IPS DF 6.9 (cell line): ENCODE measurements at regions not wholly inside any gene's neighbourhood (a gene's known extent, or its start where the extent isn't known, plus 50 kb on each side); places are given as distances from the start of the nearest gene placed in this dataset.

Source experiments
- DNase-seq: peaks from one replicate; pipeline ENCODE4 v3.0.0-alpha.2; 2013; ENCODE audit warnings: low read depth, low spot score
- H3K27ac ChIP-seq: one replicate; pipeline ENCODE4 v1.5.1; 2013; ENCODE audit warnings: low read length, control low read depth
- H3K27me3 ChIP-seq: 2 replicates; pipeline ENCODE4 v1.6.1; 2013; ENCODE audit warnings: mild to moderate bottlenecking, low read length; ENCODE audit not compliant: control insufficient read depth, insufficient read depth
- H3K36me3 ChIP-seq: 2 replicates; pipeline ENCODE4 v1.6.1; 2013; ENCODE audit warnings: low read length; ENCODE audit not compliant: control insufficient read depth, insufficient read depth
- H3K4me1 ChIP-seq: 2 replicates; pipeline ENCODE4 v1.6.1; 2013; ENCODE audit warnings: low read length; ENCODE audit not compliant: control insufficient read depth, insufficient read depth
- H3K4me3 ChIP-seq: 2 replicates; pipeline ENCODE4 v1.5.1; 2013; ENCODE audit warnings: mild to moderate bottlenecking, low read length
- H3K9me3 ChIP-seq: 2 replicates; pipeline ENCODE4 v1.6.1; 2013; ENCODE audit warnings: low read length, inconsistent platforms; ENCODE audit not compliant: control insufficient read depth, insufficient read depth
- WGBS: extraction: QIAGEN DNeasy Blood & Tissue Kit; methylation state at CpG from one replicate; pipeline ENCODE4 v1.1.7; 2013; ENCODE audit warnings: mixed read lengths, missing lambda C conversion rate; ENCODE audit not compliant: insufficient read length, insufficient coverage; 5-methylcytosine and 5-hydroxymethylcytosine counted together

DNA sequence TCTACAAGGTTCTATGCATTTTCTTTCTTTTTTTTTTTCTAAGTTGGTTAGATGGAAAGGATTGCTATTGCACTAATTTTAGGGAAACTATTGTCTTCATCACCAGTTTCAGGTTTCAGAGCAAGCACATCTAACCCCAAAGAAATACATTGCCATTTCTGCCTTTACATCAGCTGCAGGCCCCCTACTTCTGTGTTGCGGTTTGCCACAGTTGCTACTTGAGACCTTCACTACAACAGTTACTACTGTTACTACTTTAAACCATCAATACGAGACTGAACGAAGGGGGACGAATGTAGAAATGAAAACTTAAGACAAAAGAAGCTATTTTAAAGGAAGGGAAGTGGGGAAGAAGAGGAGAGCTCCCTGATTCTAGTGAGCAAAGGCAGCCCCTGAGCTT, 256.7 kb upstream of the LCORL start:
- no peaks in the 10 kb centered on the region for H3K4me1 ChIP-seq
- no peak overlapping the region for H3K4me3 ChIP-seq
- H3K27me3 ChIP-seq, result no peaks in the 10 kb centered on the region
- no CpG with 5 or more reads among the region's 4 CpGs for WGBS
- no peak overlapping the region for H3K27ac ChIP-seq
- H3K9me3 ChIP-seq, result no peaks in the 10 kb centered on the region
- no peak for DNase-seq
- H3K36me3 ChIP-seq, result no peaks in the 10 kb centered on the region

DNA sequence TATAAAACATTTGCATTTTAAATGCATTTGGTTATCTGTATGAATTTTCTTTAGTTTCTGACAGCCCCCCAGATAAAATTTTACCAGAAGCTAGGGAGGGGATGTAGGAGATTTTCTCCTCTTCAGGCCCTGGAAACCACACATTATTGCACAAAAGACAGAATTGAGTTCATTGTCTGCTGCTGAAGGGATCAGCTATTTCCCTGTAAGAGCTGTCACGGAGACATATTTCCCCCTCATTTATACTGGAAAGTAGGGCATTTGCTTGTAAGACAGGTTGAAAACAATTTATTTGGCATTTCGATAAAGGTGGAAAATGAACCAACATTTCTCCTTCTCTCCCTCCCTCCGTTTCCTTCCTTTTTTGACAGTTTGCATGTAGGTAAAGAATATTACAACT, 241.3 kb upstream of the LCORL start:
- H3K27ac ChIP-seq, result no peak overlapping the region
- no peaks in the 10 kb centered on the region for H3K27me3 ChIP-seq
- no peaks in the 10 kb centered on the region for H3K4me1 ChIP-seq
- no peak for DNase-seq
- H3K4me3 ChIP-seq, result no peak overlapping the region
- no peaks in the 10 kb centered on the region for H3K36me3 ChIP-seq
- no CpG with 5 or more reads among the region's 3 CpGs for WGBS
- H3K9me3 ChIP-seq, result no peaks in the 10 kb centered on the region

DNA sequence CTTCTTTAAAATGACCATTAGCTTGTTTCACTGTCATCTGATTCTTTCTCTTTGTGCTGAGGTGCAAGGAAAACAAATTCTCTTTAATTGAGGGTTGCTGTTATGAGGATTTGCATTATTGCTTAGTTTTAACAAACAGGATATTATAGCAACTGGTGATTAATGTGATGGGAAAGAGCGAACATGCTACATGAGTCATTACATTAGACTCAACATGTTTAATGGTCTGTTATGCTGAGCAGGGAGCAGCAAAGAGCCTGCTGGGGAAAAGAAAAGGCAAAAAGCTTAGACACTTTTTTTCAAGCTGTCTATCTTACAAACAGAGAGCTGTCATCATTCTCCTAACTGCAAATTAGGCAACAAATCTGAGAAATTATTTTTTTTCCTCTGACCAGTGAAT, 230.5 kb upstream of the LCORL start:
- Histone ChIP-seq H3K27me3 (no peaks in the 10 kb centered on the region), H3K36me3 (no peaks in the 10 kb centered on the region), H3K9me3 (no peaks in the 10 kb centered on the region), H3K27ac (no peak overlapping the region), H3K4me1 (no peaks in the 10 kb centered on the region), H3K4me3 (no peak overlapping the region)
- WGBS, result no CpG with 5 or more reads among the region's 1 CpG
- no peak for DNase-seq

DNA sequence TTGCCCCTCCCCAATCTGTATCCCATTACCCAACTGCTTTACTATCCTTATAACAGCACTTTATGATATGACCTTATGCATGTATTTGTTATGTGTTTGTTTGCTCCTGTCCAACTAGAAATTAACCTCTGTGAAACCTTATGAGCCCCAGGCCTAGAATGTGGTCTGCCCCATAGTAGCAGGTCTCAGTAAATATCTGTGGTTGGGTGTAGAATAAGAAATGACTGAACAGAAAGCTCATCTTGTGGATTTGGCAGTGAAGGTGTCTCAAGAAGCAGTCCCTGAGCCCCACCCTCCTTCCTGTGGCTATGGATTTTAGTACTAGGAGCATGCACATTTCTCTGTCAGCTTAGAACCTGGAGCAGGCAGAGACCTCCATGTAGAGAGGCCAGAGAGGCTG, 229.0 kb upstream of the LCORL start:
- Histone ChIP-seq H3K4me3 (no peak overlapping the region), H3K36me3 (no peaks in the 10 kb centered on the region)

DNA sequence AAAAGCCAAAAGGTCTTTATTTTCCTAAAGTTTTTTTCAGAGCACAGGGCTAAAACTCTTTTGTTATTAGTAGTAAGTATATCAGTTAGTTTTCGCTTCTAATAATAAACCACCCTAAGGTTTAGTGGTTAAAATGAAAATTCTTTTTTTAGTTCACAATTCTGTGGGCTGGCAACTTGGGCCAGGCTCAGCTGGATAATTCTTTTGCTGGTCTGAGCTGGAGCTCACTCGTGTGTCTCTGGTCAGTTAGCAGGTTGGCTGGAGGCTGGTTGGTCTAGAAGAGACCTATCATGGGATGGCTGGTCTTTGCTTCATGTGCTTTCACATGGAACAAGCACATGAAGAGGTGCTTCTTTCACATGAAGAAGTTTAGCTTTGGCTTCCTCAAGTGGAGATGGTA, 227.1 kb upstream of the LCORL start:
- no peaks in the 10 kb centered on the region for H3K27me3 ChIP-seq
- no peaks in the 10 kb centered on the region for H3K9me3 ChIP-seq
- WGBS, result no CpG with 5 or more reads among the region's 2 CpGs
- DNase-seq, result no peak
- no peak overlapping the region for H3K4me3 ChIP-seq
- no peaks in the 10 kb centered on the region for H3K36me3 ChIP-seq
- H3K4me1 ChIP-seq, result no peaks in the 10 kb centered on the region
- no peak overlapping the region for H3K27ac ChIP-seq

More for the DNA sequence above, 229.0 kb upstream of the LCORL start:
- H3K27me3 ChIP-seq, result no peaks in the 10 kb centered on the region
- H3K4me1 ChIP-seq, result no peaks in the 10 kb centered on the region
- no peak overlapping the region for H3K27ac ChIP-seq
- H3K9me3 ChIP-seq, result no peaks in the 10 kb centered on the region
- DNase-seq, result no peak

DNA sequence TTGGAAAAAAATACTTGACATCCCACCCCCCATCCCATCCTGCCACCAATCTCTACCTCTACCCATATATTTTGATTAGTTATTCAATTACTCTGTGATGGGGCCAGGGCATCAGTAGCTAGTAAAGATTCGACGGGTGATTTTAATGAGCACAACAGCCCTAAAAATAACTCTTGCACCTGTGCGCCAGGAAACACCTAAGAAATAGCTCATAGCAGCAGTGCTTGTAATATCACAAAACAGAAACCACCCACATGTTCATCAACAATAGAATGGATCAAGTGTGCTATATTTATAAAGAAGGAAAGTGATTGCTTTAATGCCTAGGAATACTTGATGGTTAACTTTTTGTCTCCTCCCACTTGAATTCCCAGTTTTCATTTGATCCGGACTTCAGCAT, 225.6 kb upstream of the LCORL start:
- Histone ChIP-seq H3K9me3 (no peaks in the 10 kb centered on the region), H3K36me3 (no peaks in the 10 kb centered on the region), H3K27ac (no peak overlapping the region), H3K27me3 (no peaks in the 10 kb centered on the region), H3K4me3 (no peak overlapping the region), H3K4me1 (no peaks in the 10 kb centered on the region)
- DNase-seq, result no peak
- no CpG with 5 or more reads among the region's 4 CpGs for WGBS

DNA sequence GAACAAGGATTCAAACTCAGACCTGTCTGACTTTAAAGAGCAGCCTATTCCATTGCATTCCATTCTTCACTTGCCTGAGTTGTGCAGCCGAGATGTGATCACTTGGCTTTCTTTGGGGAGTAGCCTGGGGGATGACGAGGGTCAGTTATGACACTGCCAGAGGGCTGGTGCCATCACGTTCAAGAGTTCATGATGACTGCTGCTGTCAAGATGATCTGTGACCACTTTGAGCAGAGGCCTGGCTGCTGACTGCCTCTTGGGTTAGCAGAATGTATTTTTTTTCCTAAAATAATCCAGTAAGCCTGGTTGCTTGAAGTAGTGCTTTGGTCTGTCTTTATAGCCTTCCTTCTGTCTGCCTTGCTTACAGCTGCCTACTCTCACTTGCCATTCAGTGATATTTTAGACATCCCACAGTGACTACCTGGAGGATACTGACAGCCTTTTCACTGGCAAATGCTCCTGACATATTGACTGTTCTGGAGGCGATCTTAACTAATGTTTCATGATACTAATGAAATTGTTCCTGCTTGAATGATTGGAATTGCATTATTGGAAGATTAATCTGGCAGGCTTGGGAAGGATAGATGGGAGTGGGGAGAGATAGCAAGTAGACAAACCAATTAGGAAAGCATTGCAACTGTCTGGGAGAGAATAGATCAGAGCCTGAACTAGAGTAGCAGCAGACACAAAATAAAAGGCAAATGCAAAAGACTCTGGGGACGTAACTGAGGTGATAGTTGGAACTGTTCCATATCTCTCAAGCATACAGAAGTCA, 221.6 kb upstream of the LCORL start:
- Histone ChIP-seq H3K9me3 (no peaks in the 10 kb centered on the region), H3K4me3 (no peak overlapping the region), H3K27ac (no peak overlapping the region), H3K27me3 (no peaks in the 10 kb centered on the region), H3K4me1 (no peaks in the 10 kb centered on the region), H3K36me3 (no peaks in the 10 kb centered on the region)
- no peak for DNase-seq
- WGBS, result no CpG with 5 or more reads among the region's 5 CpGs

DNA sequence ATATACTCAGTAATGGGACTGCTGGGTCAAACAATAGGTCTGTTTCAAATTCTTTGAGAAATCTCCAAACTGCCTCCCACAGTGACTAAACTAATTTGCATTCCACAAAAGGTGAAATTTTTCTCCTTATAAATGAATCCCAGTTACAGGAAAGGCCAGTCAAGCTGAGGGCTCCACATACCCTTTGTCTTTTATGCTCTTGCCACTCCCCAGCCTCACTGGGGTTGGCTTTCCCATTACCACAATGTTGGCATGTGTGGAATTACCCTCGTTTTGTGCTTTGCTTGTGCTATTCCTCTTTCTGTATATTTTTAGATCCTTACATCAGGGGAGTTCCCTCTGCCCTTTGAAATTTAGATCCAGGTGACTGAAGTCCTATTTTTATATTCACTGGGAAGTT, 220.2 kb upstream of the LCORL start:
- Histone ChIP-seq H3K36me3 (no peaks in the 10 kb centered on the region), H3K27me3 (no peaks in the 10 kb centered on the region), H3K27ac (no peak overlapping the region), H3K4me3 (no peak overlapping the region), H3K4me1 (no peaks in the 10 kb centered on the region), H3K9me3 (no peaks in the 10 kb centered on the region)
- DNase-seq, result no peak
- no CpG with 5 or more reads among the region's 1 CpG for WGBS

DNA sequence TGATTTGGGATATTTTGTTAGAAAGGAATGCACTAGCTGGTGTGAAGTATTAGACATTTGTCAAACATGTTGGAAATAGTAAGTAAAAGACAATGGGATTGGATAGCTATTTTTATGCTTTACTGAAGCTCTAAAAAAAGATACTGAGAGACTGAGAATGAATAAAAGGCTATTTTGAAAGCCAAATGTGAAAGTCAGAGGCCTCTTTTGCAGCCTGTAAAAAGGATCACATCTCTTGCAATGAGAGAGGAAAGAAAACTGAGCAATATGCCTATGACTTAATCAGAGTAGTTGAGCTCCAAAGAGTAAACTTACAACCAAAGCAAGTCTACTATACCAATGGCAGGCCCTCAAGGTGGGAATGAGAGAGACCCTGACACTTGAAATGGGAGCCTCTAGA, 212.6 kb upstream of the LCORL start:
- Histone ChIP-seq H3K4me3 (no peak overlapping the region), H3K36me3 (no peaks in the 10 kb centered on the region), H3K27me3 (no peaks in the 10 kb centered on the region), H3K9me3 (no peaks in the 10 kb centered on the region), H3K4me1 (no peaks in the 10 kb centered on the region), H3K27ac (no peak overlapping the region)
- no peak for DNase-seq

DNA sequence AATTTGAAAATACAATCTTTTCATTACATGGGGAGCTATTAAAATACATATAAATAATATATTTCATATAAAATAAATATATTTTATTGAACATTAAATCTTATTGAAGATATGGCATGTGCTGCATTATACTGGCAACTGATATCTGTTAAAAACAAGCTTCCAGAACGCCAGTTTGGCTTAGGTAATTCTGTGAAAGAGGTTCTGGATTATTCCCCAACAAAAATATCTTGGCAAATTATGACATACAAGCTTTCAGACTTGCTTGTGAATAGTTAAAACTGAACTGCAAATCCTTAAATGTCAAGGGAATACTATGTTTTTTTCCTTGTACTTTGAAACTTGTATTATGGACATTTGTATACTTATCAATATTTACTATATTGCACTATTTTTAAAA, 210.2 kb upstream of the LCORL start:
- H3K36me3 ChIP-seq, result no peaks in the 10 kb centered on the region
- H3K4me1 ChIP-seq, result no peaks in the 10 kb centered on the region
- no peaks in the 10 kb centered on the region for H3K9me3 ChIP-seq
- no peak overlapping the region for H3K27ac ChIP-seq
- no peak for DNase-seq
- WGBS, result no CpG with 5 or more reads among the region's 1 CpG
- no peaks in the 10 kb centered on the region for H3K27me3 ChIP-seq
- H3K4me3 ChIP-seq, result no peak overlapping the region

DNA sequence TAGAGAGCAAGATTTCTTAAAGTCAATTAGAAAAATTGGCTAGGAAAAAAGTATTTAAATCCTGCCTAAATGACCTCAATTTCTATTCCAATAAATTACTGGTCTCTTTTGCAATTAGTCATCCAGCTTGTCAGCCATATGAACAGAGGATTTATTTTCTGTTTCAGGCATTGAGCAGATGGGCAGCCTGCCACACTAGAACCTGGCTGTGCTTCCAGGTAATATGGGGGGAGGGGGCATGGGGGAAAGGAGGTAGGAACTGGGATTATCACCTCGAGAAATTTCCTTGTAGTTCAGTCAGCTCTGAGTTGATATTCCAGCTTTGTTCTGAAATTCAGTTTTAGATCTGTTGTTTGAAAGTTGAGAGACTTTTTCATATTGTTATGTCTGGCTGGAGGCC, 206.3 kb upstream of the LCORL start:
- no peaks in the 10 kb centered on the region for H3K9me3 ChIP-seq
- H3K4me1 ChIP-seq, result no peaks in the 10 kb centered on the region
- H3K4me3 ChIP-seq, result no peak overlapping the region
- WGBS, result no CpG with 5 or more reads among the region's 1 CpG
- H3K27me3 ChIP-seq, result no peaks in the 10 kb centered on the region
- H3K36me3 ChIP-seq, result no peaks in the 10 kb centered on the region
- no peak overlapping the region for H3K27ac ChIP-seq
- no peak for DNase-seq
